A549 (cell line): ENCODE measurements at regions not wholly inside any gene's neighbourhood (a gene's known extent, or its start where the extent isn't known, plus 50 kb on each side); places are given as distances from the start of the nearest gene placed in this dataset.

ENCODE experiments used
- ATAC-seq, 2 experiments: fragments of 200-7000 bp in 1 of 2; fragments of >200 bp in 1 of 2; cut with Nextera tagmentation in 1 of 2; cut with Tn5 transposase in 1 of 2; 3 replicates each; pipeline versions ENCODE4 v1.8.0 to v1.9.1; 2018 to 2020; ENCODE audit warnings: mild to moderate bottlenecking in 1 of 2, moderate library complexity in 1 of 2
- CTCF ChIA-PET: fragments of 300-600 bp; sonication (Branson Sonifier 250); formaldehyde crosslinking; extraction: SDS; loops from one replicate; lab custom pipeline; 2021; ENCODE audit warnings: antibody characterized with exemption, inconsistent platforms; lab: Yijun Ruan, JAX
- POLR2A ChIA-PET: fragments of 350-600 bp; formaldehyde crosslinking; extraction: SDS; loops from one replicate; lab custom pipeline; 2021; ENCODE audit warnings: antibody characterized with exemption, inconsistent platforms; lab: Yijun Ruan, JAX
- DNase-seq, 2 experiments: peaks; one replicate each; pipeline versions ENCODE4 v3.0.0 to v3.0.0-alpha.2; 2011 to 2016; ENCODE audit warnings: low read depth in 1 of 2, low spot score in 1 of 2
- FAIRE-seq: peaks from 2 replicates; lab custom pipeline; 2011; peaks lifted over from hg19 to GRCh38; lab: Jason Lieb, UNC
- H3K27ac ChIP-seq, 2 experiments: fragments of >200 bp; sonication (Bioruptor Twin); formaldehyde crosslinking; 3 replicates each; pipeline ENCODE4 v1.5.1; 2016 to 2017
- H3K4me1 ChIP-seq: fragments of >200 bp; sonication (Bioruptor Twin); formaldehyde crosslinking; 3 replicates; pipeline ENCODE4 v1.6.1; 2016
- H3K4me2 ChIP-seq: fragments of >200 bp; sonication (Bioruptor Twin); formaldehyde crosslinking; 3 replicates; pipeline ENCODE4 v1.6.1; 2016
- H3K4me3 ChIP-seq: fragments of >200 bp; sonication (Bioruptor Twin); formaldehyde crosslinking; 3 replicates; pipeline ENCODE4 v1.5.1; 2016
- H3K9me3 ChIP-seq: fragments of >200 bp; sonication (Bioruptor Twin); formaldehyde crosslinking; 3 replicates; pipeline ENCODE4 v1.6.1; 2016
- BHLHE40 ChIP-seq: IDR thresholded peaks from 2 replicates; pipeline ENCODE4 v1.6.1; 2012; ENCODE audit warnings: low read depth, low read length, inconsistent platforms
- CBX2 ChIP-seq: fragments of 200-600 bp; sonication (generic); IDR thresholded peaks from 2 replicates; pipeline ENCODE4 v1.6.1; 2016; ENCODE audit warnings: low read depth, mild to moderate bottlenecking, borderline replicate concordance
- CEBPB ChIP-seq, 2 experiments: fragments of >200 bp in 1 of 2; sonication (Bioruptor Twin) in 1 of 2; formaldehyde crosslinking in 1 of 2; IDR thresholded peaks; 2 replicates each; pipeline ENCODE4 v1.6.1; 2012 to 2016
- EHF ChIP-seq: fragments of 250-450 bp; sonication (Bioruptor Pico); IDR thresholded peaks from 2 replicates; pipeline ENCODE4 v1.5.0; 2020; ENCODE audit warnings: mild to moderate bottlenecking
- EHMT2 ChIP-seq: fragments of 200-600 bp; sonication (generic); IDR thresholded peaks from 2 replicates; pipeline ENCODE4 v1.6.1; 2016; ENCODE audit warnings: antibody characterized with exemption, low read depth, mild to moderate bottlenecking, moderate library complexity
- EP300 ChIP-seq, 2 experiments: fragments of >200 bp; sonication (Bioruptor Twin); formaldehyde crosslinking; IDR thresholded peaks; 2 replicates in 1 of 2; 3 replicates in 1 of 2; pipeline ENCODE4 v1.6.1; 2016 to 2017
- ESRRA ChIP-seq: fragments of 150-350 bp; IDR thresholded peaks from 2 replicates; pipeline ENCODE4 v1.6.1; 2014; ENCODE audit warnings: mild to moderate bottlenecking, low read length, borderline replicate concordance
- FOSB ChIP-seq: fragments of 250-450 bp; sonication (Bioruptor Pico); IDR thresholded peaks from 2 replicates; pipeline ENCODE4 v1.5.0; 2020; ENCODE audit warnings: mild to moderate bottlenecking, moderate library complexity
- FOSL2 ChIP-seq, 2 experiments: fragments of 450-650 bp in 1 of 2; fragments of >200 bp in 1 of 2; sonication (Bioruptor Twin) in 1 of 2; formaldehyde crosslinking; IDR thresholded peaks; 2 replicates each; pipeline versions ENCODE4 v1.5.0 to v1.6.1; 2016 to 2020; ENCODE audit warnings: mild to moderate bottlenecking in 1 of 2, moderate library complexity in 1 of 2
- GATA3 ChIP-seq: IDR thresholded peaks from 2 replicates; pipeline ENCODE4 v1.6.1; 2012; ENCODE audit warnings: borderline replicate concordance
- HES2 ChIP-seq: fragments of >200 bp; sonication (Bioruptor Twin); formaldehyde crosslinking; IDR thresholded peaks from 2 replicates; pipeline ENCODE4 v1.6.1; 2016
- HEYL ChIP-seq: fragments of 250-450 bp; sonication (Bioruptor Pico); IDR thresholded peaks from 2 replicates; pipeline ENCODE4 v1.8.0; 2021; ENCODE audit warnings: mild to moderate bottlenecking, moderate library complexity
- HOXB5 ChIP-seq: fragments of 250-450 bp; sonication (Bioruptor Pico); IDR thresholded peaks from 2 replicates; pipeline ENCODE4 v1.5.0; 2020; ENCODE audit warnings: mild to moderate bottlenecking, moderate library complexity
- JUN ChIP-seq, 2 experiments: fragments of >200 bp; sonication (Bioruptor Twin); formaldehyde crosslinking; IDR thresholded peaks; 2 replicates in 1 of 2; 3 replicates in 1 of 2; pipeline ENCODE4 v1.6.1; 2016 to 2017
- JUNB ChIP-seq: fragments of >200 bp; sonication (Bioruptor Twin); formaldehyde crosslinking; IDR thresholded peaks from 2 replicates; pipeline ENCODE4 v1.6.1; 2016
- KDM1A ChIP-seq: fragments of 200-600 bp; sonication (generic); IDR thresholded peaks from 2 replicates; pipeline ENCODE4 v1.6.1; 2016; ENCODE audit warnings: low read depth, mild to moderate bottlenecking
- KDM5A ChIP-seq: fragments of 200-600 bp; sonication (generic); IDR thresholded peaks from 2 replicates; pipeline ENCODE4 v1.6.1; 2016; ENCODE audit warnings: antibody characterized with exemption, mild to moderate bottlenecking
- MAZ ChIP-seq: fragments of 150-350 bp; IDR thresholded peaks from 2 replicates; pipeline ENCODE4 v1.6.1; 2014; ENCODE audit warnings: antibody characterized with exemption, low read depth, low read length, borderline replicate concordance
- NFE2L2 ChIP-seq: fragments of 150-350 bp; conservative IDR thresholded peaks from 2 replicates; pipeline ENCODE4 v1.6.1; 2014; ENCODE audit warnings: low read length
- NPAS2 ChIP-seq: fragments of 250-450 bp; sonication (Bioruptor Pico); IDR thresholded peaks from 2 replicates; pipeline ENCODE4 v1.8.0; 2022; ENCODE audit warnings: mild to moderate bottlenecking, moderate library complexity, borderline replicate concordance
- NR3C1 ChIP-seq: fragments of >200 bp; sonication (Bioruptor Twin); formaldehyde crosslinking; IDR thresholded peaks from 3 replicates; pipeline ENCODE4 v1.6.1; 2017
- POLR2A ChIP-seq: IDR thresholded peaks from 2 replicates; pipeline ENCODE4 v1.6.1; 2012; ENCODE audit warnings: mild to moderate bottlenecking, low read length
- POLR2AphosphoS2 ChIP-seq: conservative IDR thresholded peaks from 2 replicates; pipeline ENCODE4 v1.6.1; 2012; ENCODE audit warnings: low read length, improper control_type of control experiment, inconsistent platforms
- RAD21 ChIP-seq, 2 experiments: fragments of >200 bp in 1 of 2; sonication (Bioruptor Twin) in 1 of 2; formaldehyde crosslinking in 1 of 2; IDR thresholded peaks in 1 of 2; conservative IDR thresholded peaks in 1 of 2; 2 replicates in 1 of 2; 3 replicates in 1 of 2; pipeline ENCODE4 v1.6.1; 2012 to 2018; ENCODE audit warnings: inconsistent platforms in 1 of 2
- RCOR1 ChIP-seq: fragments of 150-350 bp; IDR thresholded peaks from 2 replicates; pipeline ENCODE4 v1.6.1; 2014; ENCODE audit warnings: antibody characterized with exemption, low read length, low read depth
- RNF2 ChIP-seq: fragments of 200-600 bp; sonication (generic); IDR thresholded peaks from 2 replicates; pipeline ENCODE4 v1.6.1; 2016; ENCODE audit warnings: low read depth, mild to moderate bottlenecking, antibody characterized with exemption, moderate library complexity, borderline replicate concordance
- SMC3 ChIP-seq: fragments of >200 bp; sonication (Bioruptor Twin); formaldehyde crosslinking; IDR thresholded peaks from 3 replicates; pipeline ENCODE4 v1.6.1; 2018; ENCODE audit warnings: inconsistent platforms
- SREBF2 ChIP-seq: fragments of 450-650 bp; IDR thresholded peaks from 2 replicates; pipeline ENCODE4 v1.6.1; 2014; ENCODE audit warnings: mild to moderate bottlenecking, moderate library complexity
- ZNF302 ChIP-seq: fragments of 250-450 bp; sonication (Bioruptor Pico); IDR thresholded peaks from 2 replicates; pipeline ENCODE4 v1.9.0; 2021; ENCODE audit warnings: inconsistent platforms, mild to moderate bottlenecking, moderate library complexity
- ZSCAN20 ChIP-seq: fragments of 250-450 bp; sonication (Bioruptor Pico); IDR thresholded peaks from 2 replicates; pipeline ENCODE4 v1.8.0; 2022; ENCODE audit warnings: mild to moderate bottlenecking, moderate library complexity
- WGBS: methylation state at CpG from one replicate; pipeline ENCODE4 v1.1.6; 2017; ENCODE audit errors: missing lambda C conversion rate; 5-methylcytosine and 5-hydroxymethylcytosine counted together
- TF ChIP-seq, protein P1 (sequence below): IDR thresholded peaks from 2 replicates; pipeline ENCODE4 v1.6.1; 2012
- TF ChIP-seq, protein P2 (sequence below): fragments of 250-450 bp; sonication (Bioruptor Pico); IDR thresholded peaks from 2 replicates; pipeline ENCODE4 v1.5.0; 2020; ENCODE audit warnings: low read depth, mild to moderate bottlenecking, moderate library complexity

DNA sequence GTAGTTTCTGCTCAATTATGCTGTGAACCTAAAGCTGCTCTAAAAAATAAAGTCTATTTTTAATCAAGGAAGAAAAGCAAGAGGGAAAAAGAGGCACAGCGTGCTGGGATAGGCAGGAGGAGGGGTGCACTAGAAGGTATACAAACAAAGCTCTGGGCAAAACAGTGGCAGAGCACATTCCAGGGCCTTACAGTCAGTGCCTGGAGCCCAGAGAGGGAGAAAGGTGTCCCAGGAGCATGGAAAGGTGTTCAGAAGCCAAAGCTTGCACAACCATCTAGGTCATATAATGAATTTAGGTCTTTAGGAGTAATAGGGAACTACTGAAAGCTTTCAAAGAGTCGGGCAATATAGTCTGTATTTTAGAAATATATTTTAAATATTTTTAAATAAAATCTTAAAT lies 163.6 kb upstream of the PALMD start:
- DNase-seq (no peak), FAIRE-seq (no peak), ATAC-seq (no peak)
- WGBS = 30% methylated on average over 2 of the region's 2 CpGs
- ChIA-PET POLR2A (no interaction called here), CTCF (interaction anchor here (0.6 to 1.9 kb wide), 13 partner anchors 11 to 1649 kb away, joined by 3 to 11 read pairs (median 3); no protein-coding TSS in a partner anchor)
- H3K4me3 ChIP-seq = no peak overlapping the region
- no peaks in the 10 kb centered on the region for H3K4me1 ChIP-seq
- no peak overlapping the region for H3K4me2 ChIP-seq
- TF ChIP-seq POLR2A (no peak), EHMT2 (no peak), CBX2 (no peak), FOSL2 (IDR thresholded peaks at IDR 0.05) (no peak), FOSL2 (CRISPR knock-in tag; IDR thresholded peaks at IDR 0.05) (no peak), HEYL (no peak), SREBF2 (no peak), BHLHE40 (no peak), HOXB5 (no peak), RCOR1 (no peak), CEBPB (IDR thresholded peaks at IDR 0.05) (no peak), MAZ (no peak), EHF (CRISPR knock-in tag) (no peak), RNF2 (no peak), ZNF302 (CRISPR knock-in tag) (no peak), POLR2AphosphoS2 (no peak), RAD21 (conservative IDR thresholded peaks at IDR 0.05 in 1 of 2, IDR thresholded peaks at IDR 0.05 in 1 of 2) (no peak), KDM5A (no peak), GATA3 (no peak), JUN (IDR thresholded peaks at IDR 0.05) (no peak)
- H3K9me3 ChIP-seq = no peaks in the 10 kb centered on the region
- no peak overlapping the region for H3K27ac ChIP-seq

- H3K4me1 ChIP-seq = no peaks in the 10 kb centered on the region
- DNase-seq (no peak), FAIRE-seq (no peak), ATAC-seq (no peak)
- ChIA-PET CTCF (interaction anchor here (0.6 to 1.9 kb wide), 9 partner anchors 11 to 1650 kb away, joined by 3 to 11 read pairs (median 4); no protein-coding TSS in a partner anchor), POLR2A (no interaction called here)
- WGBS = 35% methylated on average over 4 of the region's 4 CpGs
- H3K4me2 ChIP-seq = no peak overlapping the region
- no peak overlapping the region for H3K4me3 ChIP-seq
- no peak for TF ChIP-seq ESRRA
- no peak for TF ChIP-seq KDM1A
- no peak for TF ChIP-seq FOSB (CRISPR knock-in tag)
- TF ChIP-seq SMC3 = no peak
- TF ChIP-seq, protein P1, sequence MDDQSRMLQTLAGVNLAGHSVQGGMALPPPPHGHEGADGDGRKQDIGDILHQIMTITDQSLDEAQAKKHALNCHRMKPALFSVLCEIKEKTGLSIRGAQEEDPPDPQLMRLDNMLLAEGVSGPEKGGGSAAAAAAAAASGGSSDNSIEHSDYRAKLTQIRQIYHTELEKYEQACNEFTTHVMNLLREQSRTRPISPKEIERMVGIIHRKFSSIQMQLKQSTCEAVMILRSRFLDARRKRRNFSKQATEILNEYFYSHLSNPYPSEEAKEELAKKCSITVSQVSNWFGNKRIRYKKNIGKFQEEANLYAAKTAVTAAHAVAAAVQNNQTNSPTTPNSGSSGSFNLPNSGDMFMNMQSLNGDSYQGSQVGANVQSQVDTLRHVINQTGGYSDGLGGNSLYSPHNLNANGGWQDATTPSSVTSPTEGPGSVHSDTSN = no peak
- TF ChIP-seq NFE2L2 = no peak
- TF ChIP-seq JUN (IDR thresholded peaks at IDR 0.05) = no peak
- TF ChIP-seq HES2 = no peak
- TF ChIP-seq NPAS2 (CRISPR knock-in tag) = no peak
- TF ChIP-seq, protein P2, sequence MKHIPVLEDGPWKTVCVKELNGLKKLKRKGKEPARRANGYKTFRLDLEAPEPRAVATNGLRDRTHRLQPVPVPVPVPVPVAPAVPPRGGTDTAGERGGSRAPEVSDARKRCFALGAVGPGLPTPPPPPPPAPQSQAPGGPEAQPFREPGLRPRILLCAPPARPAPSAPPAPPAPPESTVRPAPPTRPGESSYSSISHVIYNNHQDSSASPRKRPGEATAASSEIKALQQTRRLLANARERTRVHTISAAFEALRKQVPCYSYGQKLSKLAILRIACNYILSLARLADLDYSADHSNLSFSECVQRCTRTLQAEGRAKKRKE (CRISPR knock-in tag) = no peak
- TF ChIP-seq NR3C1 = no peak
- no peak for TF ChIP-seq POLR2A
- no peak for TF ChIP-seq ZSCAN20 (CRISPR knock-in tag)
- TF ChIP-seq JUNB = no peak
- no peak for TF ChIP-seq EP300 (IDR thresholded peaks at IDR 0.05)
- no peaks in the 10 kb centered on the region for H3K9me3 ChIP-seq
- no peak overlapping the region for H3K27ac ChIP-seq
Observed at GRCh38 chr1:99482750-99483149, 163.2 kb upstream of the PALMD start.
